ENCODE measurements at regions not wholly inside any gene's neighbourhood (a gene's known extent, or its start where the extent isn't known, plus 50 kb on each side); places are given as distances from the start of the nearest gene placed in this dataset.

- no peak for DNase-seq (ENCODE audit: low read depth)
These were observed 441.0 kb upstream of the SALL1 start for GRCh38 chr16:51592001-51592501.

GRCh38 chr16:51591480-51591879 lies 440.4 kb upstream of the SALL1 start:
- no peak for DNase-seq (ENCODE audit: low read depth)

GRCh38 chr16:51579652-51580360 lies 428.7 kb upstream of the SALL1 start:
- no peak for DNase-seq (ENCODE audit: low read depth)

DNA sequence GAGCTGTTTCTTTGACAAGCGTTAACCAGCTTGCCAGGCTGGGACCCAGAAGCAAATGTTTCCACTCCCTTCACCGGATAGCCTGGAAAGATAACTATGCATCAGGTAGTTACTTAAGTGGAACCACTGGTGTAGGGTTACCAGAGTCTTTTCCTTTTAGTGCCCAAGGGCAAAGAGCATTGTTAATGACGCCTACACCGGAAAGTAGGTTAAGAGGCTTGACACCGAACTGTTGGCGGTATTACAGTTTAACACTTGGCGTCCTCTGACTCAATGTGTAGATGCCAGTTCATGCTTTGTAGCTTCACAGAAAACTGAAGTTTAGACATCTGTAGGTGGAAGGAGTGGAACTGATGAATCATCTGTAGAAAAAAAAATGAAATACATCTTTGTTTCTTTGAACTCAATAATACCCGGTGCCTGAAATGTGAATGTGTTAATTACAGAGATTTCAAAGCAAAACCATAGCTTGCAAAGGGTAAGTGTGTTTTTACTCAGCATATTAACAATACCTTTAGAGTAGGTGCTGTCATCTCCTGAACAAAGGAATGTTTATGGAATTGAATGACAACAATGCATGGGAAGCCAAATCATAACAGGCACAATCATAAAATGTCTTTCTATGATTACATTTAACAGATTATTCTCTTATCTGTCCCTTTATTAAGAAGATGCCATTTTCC lies 426.7 kb upstream of the SALL1 start:
- DNase-seq (ENCODE audit: low read depth) = peak; percentile 35

DNA sequence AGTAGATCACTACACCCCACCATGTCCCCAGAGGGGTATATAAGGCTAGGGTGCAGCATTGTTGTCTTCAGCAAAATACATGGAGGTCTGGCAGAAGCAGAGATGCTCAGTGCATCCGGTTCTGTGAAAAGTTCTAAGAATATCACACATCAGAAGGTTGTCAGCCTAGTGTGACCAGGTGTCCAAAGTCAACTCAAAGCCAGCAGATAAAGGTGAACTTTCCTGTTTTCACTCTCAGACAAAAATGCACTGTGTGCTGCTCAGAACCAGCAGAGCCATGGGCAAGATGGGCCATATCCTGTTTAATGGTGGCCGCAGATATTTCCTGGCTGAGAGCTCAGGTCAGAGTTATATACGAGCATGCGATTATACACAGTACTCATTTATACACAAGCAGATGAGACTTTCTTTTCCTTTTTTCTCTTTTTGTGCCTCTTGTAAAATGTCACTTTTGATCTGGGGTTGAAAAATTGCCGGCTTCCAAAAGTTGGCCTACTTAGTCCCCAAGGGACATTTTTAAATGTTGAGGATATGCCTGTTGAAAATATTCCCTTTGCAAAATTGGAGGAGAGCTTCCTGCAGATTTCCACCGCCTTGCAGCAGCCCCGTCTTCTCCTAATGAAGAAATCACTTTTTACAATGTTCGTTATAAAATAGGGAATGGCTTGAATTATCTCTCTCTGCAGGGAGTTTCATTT lies 425.6 kb upstream of the SALL1 start:
- no peak for DNase-seq (ENCODE audit: low read depth)

DNA sequence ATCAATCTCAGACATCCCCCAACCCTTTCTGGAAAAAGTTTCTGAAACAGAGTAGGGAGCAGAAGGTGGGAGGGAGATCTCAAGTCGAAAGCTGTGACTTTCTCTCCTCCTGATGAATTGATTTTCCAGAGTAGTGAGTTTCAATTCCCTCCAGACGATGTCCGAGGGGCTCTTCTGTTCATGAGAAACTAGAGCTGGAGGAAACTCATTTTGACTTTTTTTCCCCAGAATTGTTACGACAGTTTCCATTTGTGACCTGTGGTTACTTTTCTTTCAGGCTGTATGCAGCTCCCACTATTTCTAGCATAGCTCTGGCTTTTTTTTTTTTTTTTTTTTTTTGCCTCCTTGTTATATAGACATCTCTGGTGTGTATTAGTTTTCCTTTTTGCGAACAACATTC lies 422.1 kb upstream of the SALL1 start:
- DNase-seq (ENCODE audit: low read depth) = no peak

- peak; percentile 68 for DNase-seq (ENCODE audit: low read depth)
These were observed 418.3 kb upstream of the SALL1 start for GRCh38 chr16:51569203-51569931.

DNA sequence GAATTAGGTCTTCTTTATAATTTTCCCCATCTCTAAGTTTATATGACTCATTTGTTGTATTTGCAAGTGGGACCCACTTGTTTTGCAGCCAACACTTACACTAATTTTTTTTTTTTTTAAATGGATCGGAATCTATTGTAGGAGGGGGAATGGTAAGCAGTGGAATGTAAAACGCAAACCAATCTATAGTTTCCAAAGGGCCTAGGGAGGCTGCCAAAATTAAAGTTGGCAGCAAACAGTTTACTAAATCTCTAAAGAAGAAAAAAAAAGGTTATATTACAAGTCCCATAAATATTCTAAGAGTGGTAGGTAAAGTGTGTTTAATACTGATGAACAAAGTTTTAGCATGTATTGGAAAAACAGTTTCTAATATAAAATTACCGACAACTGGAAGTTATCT lies 416.8 kb upstream of the SALL1 start:
- no peak for DNase-seq (ENCODE audit: low read depth)

DNA sequence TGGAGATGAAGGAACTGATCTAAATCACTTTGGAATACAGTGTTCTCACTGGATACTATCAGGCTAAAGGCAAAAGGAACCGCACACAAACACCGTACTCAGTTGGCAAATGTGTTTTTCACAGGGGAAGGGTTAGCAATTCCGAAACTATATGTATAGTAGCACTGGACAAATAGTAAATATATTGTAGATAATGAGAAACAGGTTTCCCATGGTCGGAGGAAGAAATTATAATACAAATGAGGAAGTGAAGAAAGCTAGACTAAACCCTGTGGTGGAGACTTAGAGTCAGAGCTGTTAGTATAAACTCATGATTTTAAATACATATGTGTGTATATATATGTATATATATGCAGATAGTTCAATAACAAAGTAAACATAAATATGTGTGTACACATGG lies 414.1 kb upstream of the SALL1 start:
- DNase-seq (ENCODE audit: low read depth) = no peak

- DNase-seq (ENCODE audit: low read depth) = no peak
These were observed 411.8 kb upstream of the SALL1 start for GRCh38 chr16:51562891-51563290.

GRCh38 chr16:51559901-51560300 lies 408.8 kb upstream of the SALL1 start:
- DNase-seq (ENCODE audit: low read depth) = no peak

DNA sequence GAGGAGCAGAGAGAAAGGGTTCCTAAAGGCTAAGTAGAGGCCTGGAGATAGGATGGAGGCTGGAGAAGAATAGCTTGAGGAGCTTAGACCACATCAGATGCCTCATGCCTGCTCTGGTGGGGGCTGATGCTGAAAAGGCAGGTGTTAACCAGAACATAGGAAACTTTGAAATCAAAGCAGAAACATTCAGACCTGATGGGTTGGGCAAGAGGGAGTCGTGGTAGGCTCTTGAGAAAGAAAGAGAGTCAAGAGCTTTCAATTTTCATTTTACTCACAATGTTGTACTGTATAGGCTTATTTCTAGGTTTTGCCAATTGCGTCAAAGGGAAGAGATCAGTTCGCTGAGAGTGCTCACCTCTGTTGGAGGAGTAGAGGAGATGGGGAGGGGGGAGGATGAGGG lies 406.6 kb upstream of the SALL1 start:
- no peak for DNase-seq (ENCODE audit: low read depth)

GRCh38 chr16:51556694-51557340 lies 405.7 kb upstream of the SALL1 start:
- DNase-seq (ENCODE audit: low read depth) = peak; percentile 89

GRCh38 chr16:51553910-51554309 lies 402.8 kb upstream of the SALL1 start:
- DNase-seq (ENCODE audit: low read depth) = no peak

DNA sequence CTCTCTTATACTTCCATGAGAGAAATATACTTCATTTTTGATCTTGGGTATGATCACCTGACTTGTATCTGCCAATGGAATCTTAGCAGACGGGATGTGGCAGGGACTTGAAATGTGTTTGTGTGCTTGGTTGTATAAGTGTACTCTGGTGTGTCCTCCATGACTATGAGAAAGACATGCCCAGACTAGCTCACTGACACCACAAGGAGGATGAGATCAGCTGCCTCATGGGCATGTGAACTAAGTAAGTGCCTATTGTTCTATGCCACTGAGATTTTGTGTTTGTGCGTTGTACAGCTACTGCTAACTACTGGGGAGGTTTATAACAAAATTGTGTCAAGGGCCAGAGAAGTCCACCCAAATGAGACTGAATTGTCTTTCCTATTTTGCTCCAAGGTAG lies 402.2 kb upstream of the SALL1 start:
- no peak for DNase-seq (ENCODE audit: low read depth)

GRCh38 chr16:51550800-51551347 lies 399.8 kb upstream of the SALL1 start:
- DNase-seq (ENCODE audit: low read depth) = no peak

DNA sequence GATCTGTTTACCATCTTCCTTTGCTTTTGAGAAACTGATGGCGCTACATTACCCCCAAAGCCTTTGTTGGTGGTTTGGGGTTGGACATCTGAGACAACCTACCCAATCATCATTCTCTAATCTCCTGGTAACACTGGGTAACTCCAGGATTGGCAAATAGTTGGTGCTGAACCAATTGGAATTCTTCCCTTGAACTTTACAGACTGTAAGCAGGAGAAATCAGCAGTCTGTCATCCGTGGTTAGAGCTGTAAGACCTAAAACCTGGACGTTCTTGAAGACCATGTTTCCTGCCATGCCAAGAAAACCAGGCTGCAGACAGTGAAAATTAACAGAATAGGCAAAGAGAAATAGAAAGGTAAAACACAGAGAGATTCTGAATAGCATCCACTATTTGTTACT lies 398.8 kb upstream of the SALL1 start:
- no peak for DNase-seq (ENCODE audit: low read depth)

GRCh38 chr16:51545951-51546350 lies 394.9 kb upstream of the SALL1 start:
- DNase-seq (ENCODE audit: low read depth) = no peak

DNA sequence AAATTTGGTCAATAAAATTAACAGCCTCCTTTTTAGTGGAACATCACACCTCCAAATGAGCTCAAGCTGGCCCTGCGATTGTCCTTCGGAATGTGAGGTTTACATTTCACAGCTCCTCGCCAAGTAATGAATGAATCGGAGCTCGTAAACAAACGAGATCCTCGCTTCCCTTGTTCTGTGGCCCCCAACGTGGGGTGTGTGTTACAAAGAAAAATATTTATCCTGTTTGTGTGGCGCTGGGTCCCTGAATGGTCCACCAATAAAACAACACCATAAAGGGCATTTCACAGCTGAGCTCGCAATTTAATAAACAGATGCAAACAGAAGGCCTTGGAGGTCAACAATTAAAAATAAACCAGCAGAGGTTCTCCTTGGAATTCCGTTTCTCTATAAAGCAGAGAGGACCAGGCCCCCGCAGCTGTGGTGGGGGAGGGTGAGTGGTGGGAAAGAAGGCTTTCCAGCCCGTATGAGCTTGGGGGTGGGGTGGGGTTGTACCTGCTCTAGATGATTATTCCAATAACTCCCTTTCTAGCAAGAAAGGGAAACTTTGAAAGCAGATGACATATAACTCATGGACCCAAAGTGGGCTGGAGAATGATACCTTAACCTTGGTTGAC lies 393.9 kb upstream of the SALL1 start:
- no peak for DNase-seq (ENCODE audit: low read depth)

GRCh38 chr16:51543971-51544370 lies 392.9 kb upstream of the SALL1 start:
- no peak for DNase-seq (ENCODE audit: low read depth)

Data from ELR (cell line).